Coronary artery (tissue), 2 donors: ENCODE measurements at regions not wholly inside any gene's neighbourhood (a gene's known extent, or its start where the extent isn't known, plus 50 kb on each side); places are given as distances from the start of the nearest gene placed in this dataset.

Experiments used
- DNase-seq: peaks from one replicate; pipeline ENCODE4 v3.0.0-alpha.2; 2017; ENCODE audit warnings: low spot score
- H3K27ac ChIP-seq, 2 donors: fragments of 200-600 bp; sonication (generic); one replicate each; pipeline ENCODE4 v1.5.1; 2016 to 2019
- H3K4me3 ChIP-seq: fragments of 200-600 bp; sonication (generic); 2 replicates; pipeline ENCODE4 v1.5.1; 2016; ENCODE audit warnings: mild to moderate bottlenecking, moderate library complexity
- CTCF ChIP-seq: fragments of 200-600 bp; sonication (generic); IDR thresholded peaks from one replicate; pipeline ENCODE4 v1.5.1; 2019; ENCODE audit warnings: antibody characterized with exemption

- Histone ChIP-seq H3K4me3 (no peak overlapping the region), H3K27ac (no peak overlapping the region)
- no peak for TF ChIP-seq CTCF
- no peak for DNase-seq
Observed at GRCh38 chr5:63831381-63831780, 130.9 kb downstream of the HTR1A start.

- Histone ChIP-seq H3K4me3 (no peak overlapping the region), H3K27ac (no peak overlapping the region)
- no peak for DNase-seq
- no peak for TF ChIP-seq CTCF
Observed at GRCh38 chr5:63825984-63826383, 136.3 kb downstream of the HTR1A start.

GRCh38 chr5:63823583-63823982, 138.7 kb downstream of the HTR1A start:
- TF ChIP-seq CTCF = no peak
- DNase-seq = no peak
- Histone ChIP-seq H3K4me3 (no peak overlapping the region), H3K27ac (no peak overlapping the region)

- H3K4me3 ChIP-seq = no peak overlapping the region
- DNase-seq = no peak
- no peak for TF ChIP-seq CTCF
Observed at GRCh38 chr5:63822614-63823013, 139.6 kb downstream of the HTR1A start.

GRCh38 chr5:63820577-63820976, 141.7 kb downstream of the HTR1A start:
- Histone ChIP-seq H3K27ac (no peak overlapping the region), H3K4me3 (no peak overlapping the region)
- DNase-seq = no peak
- no peak for TF ChIP-seq CTCF

More at GRCh38 chr5:63822614-63823013, 139.6 kb downstream of the HTR1A start:
- no peak overlapping the region for H3K27ac ChIP-seq

- Histone ChIP-seq H3K27ac (no peak overlapping the region), H3K4me3 (no peak overlapping the region)
- no peak for TF ChIP-seq CTCF
- DNase-seq = no peak
Observed at GRCh38 chr5:63812693-63813092, 149.6 kb downstream of the HTR1A start.

- H3K4me3 ChIP-seq = no peak overlapping the region
- no peak for TF ChIP-seq CTCF
- H3K27ac ChIP-seq = no peak overlapping the region
- DNase-seq = no peak
Observed at GRCh38 chr5:63811961-63812360, 150.3 kb downstream of the HTR1A start.
